GM18508 (cell line): ENCODE measurements at regions not wholly inside any gene's neighbourhood (a gene's known extent, or its start where the extent isn't known, plus 50 kb on each side); places are given as distances from the start of the nearest gene placed in this dataset.
"Not testable (repeated sequence)": the region's sequence is repeated elsewhere in the genome, so short reads cannot be mapped to it uniquely, and the experiment has no call there.

Experiments used
- ATAC-seq: cut with Tn5 transposase; IDR thresholded peaks from one replicate; pipeline ENCODE4 v1.9.1; 2021; ENCODE audit warnings: moderate number of reproducible peaks; ENCODE audit not compliant: insufficient read depth, unreplicated experiment

GRCh38 chr15:84094720-84095119 is 140.9 kb upstream of the GOLGA6L4 start:
- ATAC-seq: not testable (repeated sequence)

GRCh38 chr15:84097053-84097452 is 138.5 kb upstream of the GOLGA6L4 start:
- ATAC-seq: not testable (repeated sequence)

GRCh38 chr15:84098604-84099003 is 137.0 kb upstream of the GOLGA6L4 start:
- no peak for ATAC-seq

- no peak for ATAC-seq
Measured at GRCh38 chr15:84099181-84099580, 136.4 kb upstream of the GOLGA6L4 start.

- ATAC-seq: no peak
Measured at GRCh38 chr15:84103345-84103744, 132.2 kb upstream of the GOLGA6L4 start.

- no peak for ATAC-seq
Measured at GRCh38 chr15:84104853-84105252, 130.7 kb upstream of the GOLGA6L4 start.

- ATAC-seq: no peak
Measured at GRCh38 chr15:84108728-84109127, 126.8 kb upstream of the GOLGA6L4 start.

- ATAC-seq: no peak
Measured at GRCh38 chr15:84111575-84111974, 124.0 kb upstream of the GOLGA6L4 start.

GRCh38 chr15:84112025-84112424 is 123.5 kb upstream of the GOLGA6L4 start:
- no peak for ATAC-seq

GRCh38 chr15:84113919-84114318 is 121.7 kb upstream of the GOLGA6L4 start:
- no peak for ATAC-seq

GRCh38 chr15:84114680-84115079 is 120.9 kb upstream of the GOLGA6L4 start:
- ATAC-seq: not testable (repeated sequence)

- not testable (repeated sequence) for ATAC-seq
Measured at GRCh38 chr15:84119351-84119750, 116.2 kb upstream of the GOLGA6L4 start.

- ATAC-seq: not testable (repeated sequence)
Measured at GRCh38 chr15:84120903-84121302, 114.7 kb upstream of the GOLGA6L4 start.

GRCh38 chr15:84128706-84129105 is 106.9 kb upstream of the GOLGA6L4 start:
- not testable (repeated sequence) for ATAC-seq

- not testable (repeated sequence) for ATAC-seq
Measured at GRCh38 chr15:84130098-84130831, 105.3 kb upstream of the GOLGA6L4 start.

- ATAC-seq: not testable (repeated sequence)
Measured at GRCh38 chr15:84135931-84136456, 99.6 kb upstream of the GOLGA6L4 start.

GRCh38 chr15:84142888-84143337 is 92.7 kb upstream of the GOLGA6L4 start:
- peak; percentile 76 for ATAC-seq

GRCh38 chr15:84143753-84144314 is 91.7 kb upstream of the GOLGA6L4 start:
- peak; percentile 49 for ATAC-seq

GRCh38 chr15:84144946-84145345 is 90.6 kb upstream of the GOLGA6L4 start:
- not testable (repeated sequence) for ATAC-seq

GRCh38 chr15:84146299-84146698 is 89.3 kb upstream of the GOLGA6L4 start:
- ATAC-seq: not testable (repeated sequence)

GRCh38 chr15:84147307-84147706 is 88.3 kb upstream of the GOLGA6L4 start:
- not testable (repeated sequence) for ATAC-seq
